ENCODE measurements at regions not wholly inside any gene's neighbourhood (a gene's known extent, or its start where the extent isn't known, plus 50 kb on each side); places are given as distances from the start of the nearest gene placed in this dataset.
"Not testable (repeated sequence)": the region's sequence is repeated elsewhere in the genome, so short reads cannot be mapped to it uniquely, and the experiment has no call there.

DNA sequence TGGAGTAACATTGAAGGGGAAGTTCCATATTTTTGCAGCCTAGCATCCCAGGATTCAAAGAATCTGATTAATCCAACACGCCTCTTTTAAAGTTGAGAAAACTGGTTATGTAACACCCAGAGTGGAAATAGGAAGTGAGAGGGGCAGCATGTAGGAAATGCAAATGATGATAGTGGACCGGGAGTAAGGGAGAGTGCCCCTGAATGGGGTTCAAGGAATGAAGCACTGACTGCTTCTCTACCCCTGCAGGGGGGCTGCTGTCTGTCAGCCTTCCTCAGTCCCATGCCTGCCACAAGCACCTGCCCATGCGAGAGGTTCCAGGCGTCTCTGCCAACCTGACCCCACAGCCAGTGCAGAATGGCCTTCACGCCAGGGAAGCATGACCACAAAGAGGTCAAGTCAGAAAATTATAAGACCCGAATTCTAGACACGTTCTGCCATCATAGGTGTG is 126.5 kb upstream of the CCND2 start:
- H3K27me3 Mint-ChIP-seq: no peaks in the 10 kb centered on the region
- DNase-seq: no peak
- ATAC-seq (ENCODE audit: low read depth in 2 of 2): no peak
- peaks cover 73 to 95% (median 93%) of the 10 kb centered on the region in 3 donors for H3K4me1 Mint-ChIP-seq
- peaks cover 0 to 2% (median 0%) of the 10 kb centered on the region in 7 donors for H3K9me3 Mint-ChIP-seq
- H3K36me3 Mint-ChIP-seq: peaks cover 0 to 7% of the 10 kb centered on the region in 2 donors
- peak overlapping the region; percentile 19 to 86 (median 74) for H3K4me3 Mint-ChIP-seq
- H3K27ac Mint-ChIP-seq: peak overlapping the region; percentile 44 to 99 (median 98)

DNA sequence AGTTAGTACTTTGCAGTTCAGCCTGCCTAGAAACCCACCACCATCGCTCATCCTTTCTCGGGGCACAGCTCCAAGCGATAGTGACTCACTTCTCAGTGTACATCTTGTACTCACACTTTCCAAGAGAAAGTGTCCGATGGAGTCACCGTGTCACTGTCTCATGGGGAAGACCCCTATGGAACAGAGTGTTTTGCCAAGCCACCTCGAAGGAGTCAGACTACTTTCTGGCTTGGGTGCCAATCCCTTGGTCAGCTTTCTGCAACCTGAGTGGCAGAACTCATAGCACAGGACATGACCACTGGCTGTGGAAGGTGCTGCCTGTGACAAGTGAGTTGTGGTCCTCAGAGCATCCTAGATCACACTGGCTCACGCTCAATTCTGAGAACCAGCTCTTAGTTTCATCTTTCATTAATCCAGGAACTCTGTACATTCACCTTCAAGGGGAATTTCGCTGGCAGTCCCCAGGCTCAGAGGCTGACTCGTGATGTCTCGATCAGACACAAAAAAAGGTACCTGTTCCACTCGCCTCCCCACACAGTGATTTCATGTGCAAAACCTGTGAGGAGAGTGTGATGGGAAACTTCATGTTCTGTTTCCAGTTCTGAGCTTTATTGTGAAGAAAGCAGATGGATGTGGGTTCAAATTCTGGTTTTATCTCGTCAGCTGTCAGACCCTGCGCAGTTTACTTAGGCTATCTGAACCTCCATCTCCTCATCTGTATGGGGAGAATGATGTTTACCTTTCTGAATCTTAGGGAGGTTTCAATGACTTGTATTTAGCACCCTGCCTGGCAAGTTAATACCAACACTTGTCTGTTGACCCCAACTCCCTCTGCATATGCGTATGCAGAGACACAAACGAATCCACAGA is 127.3 kb upstream of the CCND2 start:
- DNase-seq (peak; percentile 58), ATAC-seq (ENCODE audit: low read depth in 2 of 2) (peak; percentile 29 to 33)
- Mint-ChIP-seq H3K36me3 (peaks cover 0 to 2% of the 10 kb centered on the region in 2 donors), H3K4me1 (peaks cover 65 to 91% (median 84%) of the 10 kb centered on the region in 3 donors), H3K9me3 (peaks cover 0 to 2% (median 0%) of the 10 kb centered on the region in 7 donors), H3K27ac (peak overlapping the region; percentile 85 to 99 (median 98)), H3K27me3 (no peaks in the 10 kb centered on the region), H3K4me3 (peak overlapping the region in 7 of 8 donors; percentile 19 to 86 (median 61))

DNA sequence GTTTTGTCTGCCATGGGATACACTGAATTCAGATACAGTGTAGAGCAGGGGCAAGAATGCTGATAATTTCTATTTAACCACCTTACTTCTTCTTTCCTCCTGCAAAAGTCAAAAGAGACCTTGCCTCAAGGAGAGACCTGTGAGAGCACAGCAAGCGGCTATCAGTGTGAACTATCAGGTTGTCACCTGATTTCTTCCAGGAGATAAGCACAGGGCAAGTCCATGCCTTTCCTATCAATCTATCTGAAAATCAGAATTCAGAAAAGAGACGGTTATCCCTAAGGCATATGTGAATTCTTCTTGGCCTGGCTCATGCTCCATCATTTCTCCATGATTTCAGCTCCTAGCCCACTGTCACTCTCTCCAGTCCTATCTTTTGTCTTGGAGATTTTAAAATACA is 128.9 kb upstream of the CCND2 start:
- no peak for DNase-seq
- peak overlapping the region; percentile 44 to 96 (median 88) for H3K27ac Mint-ChIP-seq
- peak overlapping the region in 3 of 8 donors; percentile 25 to 54 (median 27) for H3K4me3 Mint-ChIP-seq
- no peak for ATAC-seq (ENCODE audit: low read depth in 2 of 2)
- no peaks in the 10 kb centered on the region for H3K36me3 Mint-ChIP-seq
- peaks cover 61 to 86% (median 76%) of the 10 kb centered on the region in 3 donors for H3K4me1 Mint-ChIP-seq
- H3K9me3 Mint-ChIP-seq: no peaks in the 10 kb centered on the region
- no peaks in the 10 kb centered on the region for H3K27me3 Mint-ChIP-seq

DNA sequence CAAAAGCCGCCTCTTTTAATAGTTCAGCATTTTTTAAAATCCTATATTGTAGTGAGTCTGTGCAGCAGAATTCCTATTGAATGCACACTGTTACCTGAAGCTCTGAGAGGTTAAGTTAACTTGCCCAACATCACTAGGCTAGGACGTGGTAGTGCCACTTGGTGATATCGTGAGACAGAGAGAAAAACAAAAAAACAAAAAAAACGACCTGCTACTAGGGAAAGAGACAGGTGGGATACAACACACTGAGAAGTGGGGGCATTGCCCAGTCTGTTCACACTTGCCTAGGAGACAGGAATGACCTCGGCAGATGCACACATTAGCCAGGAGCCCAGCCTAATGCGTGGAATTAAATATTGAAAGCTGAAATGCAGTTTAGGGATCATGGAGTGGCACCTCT is 129.7 kb upstream of the CCND2 start:
- Mint-ChIP-seq H3K4me3 (peak overlapping the region in 3 of 8 donors; percentile 15 to 54 (median 45)), H3K36me3 (no peaks in the 10 kb centered on the region), H3K27ac (peak overlapping the region in 5 of 6 donors; percentile 52 to 96 (median 89)), H3K27me3 (no peaks in the 10 kb centered on the region), H3K4me1 (peaks cover 61 to 87% (median 72%) of the 10 kb centered on the region in 3 donors), H3K9me3 (no peaks in the 10 kb centered on the region)
- DNase-seq (no peak), ATAC-seq (ENCODE audit: low read depth in 2 of 2) (no peak)

DNA sequence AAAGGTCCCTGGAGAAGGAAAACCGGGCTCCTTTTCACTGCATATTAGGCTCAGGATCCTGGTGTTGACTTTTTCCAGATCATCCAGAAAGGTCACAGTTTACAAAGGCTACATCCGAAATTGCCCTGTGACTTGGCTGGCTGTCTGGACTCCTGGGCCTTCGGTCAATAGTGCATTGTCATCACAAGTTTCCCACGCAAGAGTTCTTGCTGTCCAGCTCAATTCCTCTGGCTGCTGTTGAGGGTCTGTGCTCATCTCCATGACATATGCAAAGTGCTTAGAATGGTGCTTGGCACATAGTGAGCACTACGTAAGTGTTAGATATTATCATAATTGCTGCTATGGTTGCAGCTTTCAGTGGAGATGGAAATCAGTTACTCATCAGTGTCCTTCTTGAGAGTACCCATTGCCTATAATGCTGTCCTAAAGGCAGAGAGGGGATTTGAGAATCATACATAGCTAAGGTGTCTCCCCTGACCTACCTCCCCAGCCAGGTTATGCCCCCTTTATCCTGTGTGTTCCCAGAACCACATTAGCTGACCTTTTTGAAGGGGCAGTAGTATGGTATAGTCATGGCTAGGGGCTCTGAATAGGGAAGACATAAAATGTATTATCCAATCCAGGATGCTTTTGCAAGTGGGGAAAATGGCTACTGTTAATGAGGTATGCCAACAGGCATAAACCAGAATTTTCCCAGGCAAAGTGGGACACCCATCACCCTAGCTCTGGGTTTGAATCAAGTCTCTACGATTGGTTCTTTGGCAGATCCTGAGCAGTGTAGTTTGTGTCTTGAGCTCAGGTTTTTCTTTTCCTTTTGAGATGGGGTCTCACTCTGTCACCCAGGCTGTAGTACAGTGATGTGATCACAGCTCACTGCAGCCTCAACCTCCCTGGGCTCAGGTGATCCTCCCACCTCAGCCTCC is 132.0 kb upstream of the CCND2 start:
- Mint-ChIP-seq H3K9me3 (no peaks in the 10 kb centered on the region), H3K4me1 (peaks cover 47 to 78% (median 61%) of the 10 kb centered on the region in 3 donors), H3K36me3 (no peaks in the 10 kb centered on the region), H3K4me3 (peak overlapping the region in 6 of 8 donors; percentile 81 to 98 (median 96)), H3K27me3 (no peaks in the 10 kb centered on the region), H3K27ac (peak overlapping the region in 3 of 6 donors; percentile 91 to 99 (median 95))
- DNase-seq: no peak
- no peak for ATAC-seq (ENCODE audit: low read depth in 2 of 2)

DNA sequence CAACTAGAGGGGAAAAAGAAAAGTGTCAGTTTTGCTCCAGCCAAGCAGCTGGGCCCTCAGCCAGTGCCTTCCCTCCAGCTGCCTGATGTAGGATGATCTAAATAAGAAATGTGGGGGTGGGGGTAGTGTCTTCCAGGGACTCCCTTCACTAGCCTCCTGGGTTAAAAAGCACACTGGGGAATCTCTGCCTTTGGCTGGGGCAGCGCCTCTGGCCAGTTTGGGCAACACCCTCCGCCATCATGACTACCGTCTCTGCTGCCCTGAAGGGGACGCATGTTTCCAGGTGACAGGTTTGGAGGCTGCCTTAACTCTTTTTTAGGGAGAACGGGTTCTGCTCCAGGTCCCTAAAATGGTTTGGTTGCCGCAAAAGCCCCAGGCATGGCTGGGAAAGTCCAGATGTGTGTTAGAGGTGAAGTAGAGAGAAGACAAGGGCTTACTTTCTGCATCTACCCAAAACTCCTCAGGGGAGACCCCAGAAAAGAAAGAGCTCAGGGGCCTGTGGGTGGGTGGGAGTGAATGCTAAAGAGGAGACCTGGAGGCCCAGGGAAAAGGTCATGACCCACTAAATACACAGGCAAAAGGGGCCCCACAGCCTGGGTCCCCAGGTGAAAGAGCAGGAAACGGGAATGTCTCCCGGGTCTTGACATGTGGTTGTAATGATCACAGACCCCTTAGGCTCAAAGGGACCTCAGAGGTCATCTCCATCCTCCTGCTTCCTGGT is 132.8 kb upstream of the CCND2 start:
- Mint-ChIP-seq H3K36me3 (peaks cover 0 to 3% of the 10 kb centered on the region in 2 donors), H3K9me3 (peaks cover 0 to 3% (median 0%) of the 10 kb centered on the region in 7 donors), H3K4me1 (peaks cover 48 to 78% (median 61%) of the 10 kb centered on the region in 3 donors), H3K27ac (peak overlapping the region in 2 of 6 donors; percentile 37 to 40), H3K4me3 (no peak overlapping the region), H3K27me3 (no peaks in the 10 kb centered on the region)
- DNase-seq: no peak
- no peak for ATAC-seq (ENCODE audit: low read depth in 2 of 2)

DNA sequence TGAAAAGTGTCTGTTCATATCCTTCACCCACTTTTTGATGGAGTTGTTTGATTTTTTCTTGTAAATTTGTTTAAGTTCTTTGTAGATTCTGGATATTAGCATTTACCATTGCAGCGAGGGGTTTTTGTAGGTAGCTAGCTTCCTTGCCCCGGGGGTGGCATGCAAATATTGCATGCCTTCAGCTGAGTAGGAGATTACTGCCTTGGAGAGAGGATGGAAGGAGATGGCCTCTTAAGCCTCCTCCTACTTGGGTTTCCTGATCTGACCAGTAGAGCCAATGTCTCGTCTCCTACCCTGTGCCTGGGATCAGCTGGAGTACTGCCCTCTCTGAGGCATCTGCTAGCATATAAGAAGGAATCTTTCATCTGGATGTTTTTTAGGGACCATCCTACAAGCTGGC is 134.4 kb upstream of the CCND2 start:
- no peak overlapping the region for H3K27ac Mint-ChIP-seq
- H3K36me3 Mint-ChIP-seq: peaks cover 0 to 5% of the 10 kb centered on the region in 2 donors
- no peak for DNase-seq
- H3K9me3 Mint-ChIP-seq: peaks cover 0 to 5% (median 0%) of the 10 kb centered on the region in 7 donors
- H3K27me3 Mint-ChIP-seq: no peaks in the 10 kb centered on the region
- no peak overlapping the region for H3K4me3 Mint-ChIP-seq
- H3K4me1 Mint-ChIP-seq: peaks cover 45 to 79% (median 61%) of the 10 kb centered on the region in 3 donors
- no peak for ATAC-seq (ENCODE audit: low read depth in 2 of 2)

DNA sequence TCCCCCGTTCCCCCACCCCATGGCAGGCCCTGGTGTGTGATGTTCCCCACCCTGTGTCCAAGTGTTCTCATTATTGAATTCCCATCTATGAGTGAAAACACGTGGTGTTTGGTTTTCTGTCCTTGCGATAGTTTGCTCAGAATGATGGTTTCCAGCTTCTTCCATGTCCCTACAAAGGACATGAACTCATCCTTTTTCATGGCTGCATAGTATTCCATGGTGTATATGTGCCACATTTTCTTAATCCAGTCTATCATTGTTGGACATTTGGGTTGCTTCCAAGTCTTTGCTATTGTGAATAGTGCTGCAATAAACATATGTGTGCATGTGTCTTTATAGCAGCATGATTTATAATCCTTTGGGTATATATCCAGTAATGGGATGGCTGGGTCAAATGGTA is 135.0 kb upstream of the CCND2 start:
- not testable (repeated sequence) for DNase-seq; H3K9me3 Mint-ChIP-seq; H3K36me3 Mint-ChIP-seq; H3K27ac Mint-ChIP-seq; ATAC-seq (ENCODE audit: low read depth in 2 of 2); H3K27me3 Mint-ChIP-seq; H3K4me3 Mint-ChIP-seq
- H3K4me1 Mint-ChIP-seq: peaks cover 46 to 79% (median 62%) of the 10 kb centered on the region in 3 donors

DNA sequence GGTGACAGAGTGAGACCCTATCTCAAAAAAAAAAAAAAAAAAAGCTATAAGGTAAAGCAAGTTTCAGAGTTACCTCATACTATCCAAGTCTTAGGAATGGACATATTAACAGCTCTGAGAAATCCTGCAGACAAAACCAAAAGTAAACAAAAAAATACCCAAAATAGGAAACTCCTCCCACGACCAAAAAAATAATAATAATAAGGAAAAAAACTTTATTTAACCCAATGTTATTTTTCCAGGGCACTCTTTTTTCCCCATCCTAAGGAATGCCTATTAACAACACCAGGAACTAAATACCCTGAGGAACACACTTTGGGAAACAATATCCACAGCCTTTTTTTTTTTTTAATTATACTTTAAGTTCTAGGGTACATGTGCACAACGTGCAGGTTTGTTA is 135.5 kb upstream of the CCND2 start:
- DNase-seq (no peak), ATAC-seq (ENCODE audit: low read depth in 2 of 2) (no peak)
- Mint-ChIP-seq H3K4me1 (peaks cover 46 to 77% (median 61%) of the 10 kb centered on the region in 3 donors), H3K27me3 (no peaks in the 10 kb centered on the region), H3K9me3 (peaks cover 0 to 5% (median 0%) of the 10 kb centered on the region in 7 donors), H3K27ac (no peak overlapping the region), H3K4me3 (no peak overlapping the region), H3K36me3 (peaks cover 0 to 5% of the 10 kb centered on the region in 2 donors)

DNA sequence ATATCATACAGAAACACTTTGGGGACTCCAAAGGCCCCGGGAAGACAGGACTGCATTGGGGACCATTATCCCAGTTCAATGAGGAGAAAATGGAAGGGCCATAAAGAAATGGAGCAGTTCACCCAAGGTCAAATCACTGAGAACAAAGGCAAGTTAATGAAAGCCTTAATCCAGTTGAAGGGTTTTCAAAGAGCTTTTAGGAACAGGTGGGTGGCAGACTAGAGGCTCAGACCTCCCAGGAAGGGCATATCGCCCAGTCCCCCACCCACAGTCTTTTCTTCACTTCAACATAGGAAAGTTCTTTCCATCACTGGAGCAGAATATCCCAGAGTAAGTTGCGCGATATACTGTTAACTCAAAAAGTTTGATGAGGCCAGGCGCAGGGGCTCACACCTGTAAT is 136.1 kb upstream of the CCND2 start:
- ATAC-seq (ENCODE audit: low read depth in 2 of 2) (no peak), DNase-seq (no peak)
- H3K9me3 Mint-ChIP-seq: peaks cover 0 to 5% (median 0%) of the 10 kb centered on the region in 7 donors
- peaks cover 44 to 71% (median 55%) of the 10 kb centered on the region in 3 donors for H3K4me1 Mint-ChIP-seq
- H3K27me3 Mint-ChIP-seq: no peaks in the 10 kb centered on the region
- peak overlapping the region in 3 of 6 donors; percentile 54 to 95 (median 71) for H3K27ac Mint-ChIP-seq
- H3K36me3 Mint-ChIP-seq: peaks cover 0 to 5% of the 10 kb centered on the region in 2 donors
- peak overlapping the region in 1 of 8 donors; percentile 78 for H3K4me3 Mint-ChIP-seq

DNA sequence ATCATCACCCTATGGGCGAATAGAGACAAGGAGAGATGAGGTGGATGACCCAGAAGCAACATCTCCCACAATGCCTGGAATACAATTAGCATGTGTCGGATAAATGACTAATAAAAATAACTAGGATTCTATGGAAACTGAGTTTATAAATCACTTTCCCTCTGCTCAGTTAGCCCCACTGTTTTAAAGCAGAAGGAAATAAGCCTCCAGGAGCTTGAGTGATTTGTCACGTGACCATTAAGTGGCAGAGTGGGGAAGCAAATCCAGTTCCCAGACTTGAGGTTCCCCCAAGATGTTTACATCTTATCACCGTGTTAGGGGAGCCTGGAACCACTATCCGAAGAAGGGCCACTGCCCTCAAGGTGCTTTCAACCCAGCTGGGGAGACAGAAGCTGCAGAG is 136.5 kb upstream of the CCND2 start:
- Mint-ChIP-seq H3K9me3 (peaks cover 0 to 5% (median 1%) of the 10 kb centered on the region in 7 donors), H3K27me3 (no peaks in the 10 kb centered on the region), H3K4me1 (peaks cover 42 to 67% (median 52%) of the 10 kb centered on the region in 3 donors), H3K4me3 (peak overlapping the region in 4 of 8 donors; percentile 13 to 81 (median 26)), H3K36me3 (peaks cover 0 to 5% of the 10 kb centered on the region in 2 donors), H3K27ac (peak overlapping the region in 5 of 6 donors; percentile 20 to 95 (median 76))
- DNase-seq (no peak), ATAC-seq (ENCODE audit: low read depth in 2 of 2) (no peak)

DNA sequence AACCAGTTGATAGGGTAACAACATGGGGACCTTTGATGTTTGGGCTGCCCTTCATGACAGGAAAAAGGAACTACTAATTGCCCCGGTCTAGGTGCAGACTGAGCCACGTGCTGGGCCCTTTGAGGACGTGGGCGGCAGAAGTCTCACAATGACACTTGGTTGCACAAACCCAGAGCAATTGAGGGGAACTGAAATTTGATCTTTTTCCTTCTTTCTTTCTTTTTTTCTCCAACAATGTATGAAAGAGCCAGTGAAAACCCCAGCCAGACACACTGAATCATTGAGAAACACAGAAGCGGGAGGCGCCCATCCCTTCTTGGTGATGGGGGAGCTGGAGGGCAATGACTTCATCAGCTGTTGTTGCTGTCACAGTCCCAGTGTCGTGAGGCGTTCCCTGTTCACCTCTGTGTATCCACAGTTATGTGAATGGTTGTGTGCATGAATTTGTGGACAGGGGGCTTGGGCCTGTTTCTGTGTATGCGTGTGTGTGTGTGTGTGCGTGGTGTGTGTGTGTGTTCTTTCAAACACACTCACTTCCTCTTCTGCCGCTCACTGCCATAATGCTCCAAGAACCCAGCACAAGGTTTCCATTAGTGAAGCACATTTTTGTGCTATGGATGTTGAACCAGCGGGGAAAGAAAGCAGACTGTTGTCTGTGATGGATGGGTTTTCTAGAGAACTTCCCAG is 137.5 kb upstream of the CCND2 start:
- peak; percentile 91 to 95 for ATAC-seq (ENCODE audit: low read depth in 2 of 2)
- Mint-ChIP-seq H3K27me3 (no peaks in the 10 kb centered on the region), H3K9me3 (peaks cover 0 to 12% (median 7%) of the 10 kb centered on the region in 7 donors), H3K4me3 (peak overlapping the region in 7 of 8 donors; percentile 21 to 85 (median 42)), H3K4me1 (peaks cover 42 to 63% (median 52%) of the 10 kb centered on the region in 3 donors), H3K36me3 (peaks cover 0 to 5% of the 10 kb centered on the region in 2 donors), H3K27ac (peak overlapping the region; percentile 95 to 98 (median 96))
- peak; percentile 73 for DNase-seq
